GM23248 (cell line): ENCODE measurements at regions not wholly inside any gene's neighbourhood (a gene's known extent, or its start where the extent isn't known, plus 50 kb on each side); places are given as distances from the start of the nearest gene placed in this dataset.

Experiments
- DNase-seq: peaks from one replicate; pipeline ENCODE4 v3.0.0-alpha.2; 2015
- H2AFZ ChIP-seq: fragments of 200-600 bp; sonication (generic); 2 replicates; pipeline ENCODE4 v1.6.1; 2016; ENCODE audit warnings: antibody characterized with exemption
- H3F3A ChIP-seq: fragments of 200-600 bp; sonication (generic); 2 replicates; pipeline ENCODE4 v1.6.1; 2016; ENCODE audit warnings: mild to moderate bottlenecking, antibody characterized with exemption, mixed run types; ENCODE audit not compliant: insufficient read depth
- H3K27ac ChIP-seq: fragments of 200-600 bp; sonication (generic); 2 replicates; pipeline ENCODE4 v1.5.1; 2016; ENCODE audit warnings: mild to moderate bottlenecking
- H3K27me3 ChIP-seq: fragments of 200-600 bp; sonication (generic); replicated peaks from 2 replicates; pipeline ENCODE4 v1.6.1; 2016; ENCODE audit warnings: mild to moderate bottlenecking; ENCODE audit not compliant: insufficient read depth
- H3K36me3 ChIP-seq: fragments of 200-600 bp; sonication (generic); 2 replicates; pipeline ENCODE4 v1.6.1; 2016; ENCODE audit warnings: low read depth, mild to moderate bottlenecking
- H3K4me1 ChIP-seq: fragments of 200-600 bp; sonication (generic); 2 replicates; pipeline ENCODE4 v1.6.1; 2016; ENCODE audit warnings: mild to moderate bottlenecking; ENCODE audit not compliant: insufficient read depth
- H3K4me2 ChIP-seq: fragments of 200-600 bp; sonication (generic); one replicate; pipeline ENCODE4 v1.6.1; 2016; ENCODE audit warnings: mild to moderate bottlenecking; ENCODE audit not compliant: unreplicated experiment
- H3K4me3 ChIP-seq: fragments of 200-600 bp; sonication (generic); 2 replicates; pipeline ENCODE4 v1.5.1; 2016; ENCODE audit warnings: mild to moderate bottlenecking
- H3K79me2 ChIP-seq: fragments of 200-600 bp; sonication (generic); 2 replicates; pipeline ENCODE4 v1.6.1; 2016; ENCODE audit warnings: mild to moderate bottlenecking; ENCODE audit not compliant: insufficient read depth
- H3K9ac ChIP-seq: fragments of 200-600 bp; sonication (generic); 2 replicates; pipeline ENCODE4 v1.6.1; 2016; ENCODE audit warnings: mild to moderate bottlenecking
- H3K9me2 ChIP-seq: fragments of 200-600 bp; sonication (generic); 2 replicates; pipeline ENCODE4 v1.6.1; 2016; ENCODE audit warnings: mixed run types, mild to moderate bottlenecking, moderate library complexity; ENCODE audit not compliant: insufficient read depth
- H3K9me3 ChIP-seq: fragments of 200-600 bp; sonication (generic); one replicate; pipeline ENCODE4 v1.6.1; 2017; ENCODE audit warnings: low read depth
- H4K20me1 ChIP-seq: fragments of 200-600 bp; sonication (generic); 2 replicates; pipeline ENCODE4 v1.6.0; 2016; ENCODE audit not compliant: insufficient read depth
- EZH2 ChIP-seq: fragments of 200-600 bp; sonication (generic); IDR thresholded peaks from 2 replicates; pipeline ENCODE4 v1.6.1; 2018; ENCODE audit warnings: antibody characterized with exemption, mild to moderate bottlenecking; ENCODE audit not compliant: insufficient read depth, poor library complexity, severe bottlenecking
- EZH2phosphoT487 ChIP-seq: fragments of 200-600 bp; sonication (generic); IDR thresholded peaks from 2 replicates; pipeline ENCODE4 v1.6.1; 2018; ENCODE audit warnings: antibody characterized with exemption, moderate library complexity, mild to moderate bottlenecking, low read depth; ENCODE audit not compliant: insufficient read depth
- WGBS, 2 experiments: methylation state at CpG; one replicate each; pipeline ENCODE4 v1.1.6; 2015 to 2017; ENCODE audit warnings: low lambda C conversion rate in 2 of 2, low coverage in 1 of 2; ENCODE audit errors: missing lambda C conversion rate in 2 of 2; 5-methylcytosine and 5-hydroxymethylcytosine counted together
- in situ Hi-C: fragments of 300-500 bp; cut with MboI; formaldehyde crosslinking; loops from 2 replicates; pipeline ENCODE4 v1.15.0; 2020

DNA sequence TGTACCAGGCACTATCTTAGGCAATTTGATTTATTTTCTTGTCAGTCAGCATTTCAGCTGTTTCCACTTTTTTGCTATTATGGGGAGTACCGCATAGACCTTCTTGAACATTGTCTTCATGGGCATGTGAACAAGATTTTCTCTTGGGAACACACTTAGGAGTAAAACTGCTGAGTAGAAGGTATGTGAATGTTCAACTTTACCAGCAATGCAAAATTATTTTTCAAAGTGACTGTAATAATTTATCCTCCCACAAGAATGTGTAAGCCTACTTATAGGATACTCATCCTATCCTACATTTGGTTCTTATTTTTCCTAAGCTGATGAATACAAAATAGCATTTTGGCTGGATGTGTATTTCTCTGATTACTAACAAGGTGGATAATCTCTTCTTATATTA, 132.0 kb upstream of the NAV2 start:
- no peak overlapping the region for H3K4me2 ChIP-seq
- TF ChIP-seq EZH2 (no peak), EZH2phosphoT487 (no peak)
- no peaks in the 10 kb centered on the region for H3K27me3 ChIP-seq
- no peaks in the 10 kb centered on the region for H3K36me3 ChIP-seq
- no peaks in the 10 kb centered on the region for H4K20me1 ChIP-seq
- peaks cover 18% of the 10 kb centered on the region for H3K4me1 ChIP-seq
- no peaks in the 10 kb centered on the region for H3K9me2 ChIP-seq
- H3K27ac ChIP-seq: no peak overlapping the region
- no peaks in the 10 kb centered on the region; the same call in 1 of the 2 replicates for H3K79me2 ChIP-seq
- H3F3A ChIP-seq: peaks cover 22% of the 10 kb centered on the region
- WGBS, 2 experiments: 88 to 97% methylated on average over 1 of the region's 1 CpG
- H3K9ac ChIP-seq: no peak overlapping the region
- in situ Hi-C loops: no loop called here
- H3K9me3 ChIP-seq: no peaks in the 10 kb centered on the region
- no peak overlapping the region for H2AFZ ChIP-seq
- DNase-seq: no peak
- H3K4me3 ChIP-seq: no peak overlapping the region

DNA sequence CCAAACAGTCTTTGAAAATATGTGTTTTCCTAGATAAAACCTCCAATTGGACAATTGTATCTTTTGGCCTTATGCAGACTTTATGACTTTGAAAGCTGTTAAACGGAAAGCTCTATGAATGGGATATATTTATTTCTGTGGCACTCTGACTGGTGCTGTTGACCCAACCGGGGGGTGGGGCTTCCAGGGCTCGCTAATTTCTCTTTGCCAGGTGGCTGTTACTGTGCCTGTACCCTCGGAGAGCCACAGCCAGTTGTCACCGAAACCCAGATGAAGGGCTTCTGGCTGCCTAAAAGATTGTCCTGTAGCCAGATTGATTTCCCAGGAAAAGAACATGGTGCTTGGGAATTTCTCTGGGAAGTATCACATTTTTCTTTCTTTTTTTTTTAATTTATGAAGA, 132.7 kb upstream of the NAV2 start:
- Histone ChIP-seq H3F3A (peaks cover 22% of the 10 kb centered on the region), H4K20me1 (no peaks in the 10 kb centered on the region), H3K9me3 (no peaks in the 10 kb centered on the region), H3K4me3 (no peak overlapping the region), H3K4me1 (peaks cover 18% of the 10 kb centered on the region), H2AFZ (no peak overlapping the region), H3K36me3 (no peaks in the 10 kb centered on the region), H3K79me2 (no peaks in the 10 kb centered on the region; the same call in 1 of the 2 replicates), H3K4me2 (no peak overlapping the region), H3K27me3 (no peaks in the 10 kb centered on the region), H3K9me2 (no peaks in the 10 kb centered on the region), H3K9ac (no peak overlapping the region), H3K27ac (no peak overlapping the region)
- WGBS, 2 experiments: 97 to 99% methylated on average over 5 of the region's 5 CpGs
- in situ Hi-C loops: no loop called here
- TF ChIP-seq EZH2 (no peak), EZH2phosphoT487 (no peak)
- no peak for DNase-seq

DNA sequence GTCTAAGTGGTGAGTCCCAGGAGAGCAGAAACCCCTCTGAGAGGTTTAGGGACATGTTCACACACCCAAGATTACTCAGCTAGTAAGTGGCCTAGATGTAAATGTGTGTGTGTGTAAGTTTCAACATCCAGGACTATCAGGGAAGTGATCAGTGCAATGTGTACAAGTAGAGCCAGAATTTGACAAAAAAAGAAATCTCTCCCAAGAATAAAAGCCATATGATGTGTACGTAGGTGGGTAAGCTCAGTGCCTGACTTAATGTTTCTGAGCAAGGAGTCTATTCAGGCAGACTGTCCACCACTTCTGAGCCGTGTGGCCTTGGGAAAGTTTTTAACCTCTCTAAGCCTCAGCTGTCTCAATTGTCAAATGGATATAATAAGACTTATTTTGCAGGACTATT, 133.8 kb upstream of the NAV2 start:
- no peak overlapping the region for H3K27ac ChIP-seq
- no peak overlapping the region for H3K9ac ChIP-seq
- WGBS, 2 experiments: 62 to 67% methylated on average over 2 of the region's 2 CpGs

DNA sequence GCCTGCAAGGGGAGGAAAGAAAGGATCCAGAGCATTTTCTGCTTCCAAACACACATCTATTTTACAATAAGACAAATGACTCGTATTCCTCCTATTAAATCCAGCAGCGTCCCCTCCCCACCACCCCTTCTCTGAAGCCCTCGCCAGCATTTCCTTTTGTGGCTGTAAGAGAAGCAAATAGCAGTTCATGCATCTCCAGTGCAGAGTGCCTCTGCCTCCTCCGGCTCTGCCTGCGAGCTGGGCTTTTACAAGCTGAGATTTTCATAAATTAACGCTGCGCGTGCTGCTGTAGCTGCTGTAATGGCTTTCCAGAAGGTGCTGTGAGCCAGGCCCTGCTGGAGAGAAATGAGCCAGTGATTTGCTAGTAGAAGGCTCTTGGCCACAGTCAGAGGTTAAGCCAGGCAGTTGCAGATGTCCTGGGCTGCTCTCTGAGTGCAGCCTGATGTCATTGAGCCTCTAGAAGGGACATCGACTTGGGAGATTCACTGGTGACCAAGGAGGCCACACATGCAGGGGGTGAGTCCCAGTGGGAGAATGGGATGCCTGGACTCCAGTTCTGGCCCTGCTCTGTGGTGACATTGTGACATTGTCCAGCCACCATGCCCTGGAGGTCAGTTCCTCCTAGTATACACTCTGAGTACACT, 134.5 kb upstream of the NAV2 start:
- H3K4me3 ChIP-seq: 0 out of 2 replicates have a peak overlapping the region, but pooled peaks have one; percentile 26
- peak overlapping the region; percentile 57 for H3K4me2 ChIP-seq
- WGBS, 2 experiments: 8 to 9% methylated on average over 9 of the region's 9 CpGs

More for the DNA sequence above, 133.8 kb upstream of the NAV2 start:
- H3K9me2 ChIP-seq: no peaks in the 10 kb centered on the region
- H3K4me3 ChIP-seq: no peak overlapping the region
- H3K4me2 ChIP-seq: no peak overlapping the region
- no peak for TF ChIP-seq EZH2
- no peak for TF ChIP-seq EZH2phosphoT487
- peaks cover 18% of the 10 kb centered on the region for H3K4me1 ChIP-seq
- in situ Hi-C loops: no loop called here
- H3K9me3 ChIP-seq: no peaks in the 10 kb centered on the region
- no peaks in the 10 kb centered on the region for H3K36me3 ChIP-seq
- H3F3A ChIP-seq: peaks cover 22% of the 10 kb centered on the region
- H2AFZ ChIP-seq: no peak overlapping the region
- no peaks in the 10 kb centered on the region for H3K27me3 ChIP-seq
- no peak for DNase-seq
- H4K20me1 ChIP-seq: no peaks in the 10 kb centered on the region
- no peaks in the 10 kb centered on the region; the same call in 1 of the 2 replicates for H3K79me2 ChIP-seq

More for the DNA sequence above, 134.5 kb upstream of the NAV2 start:
- Histone ChIP-seq H3K9ac (peak overlapping the region; percentile 55), H3K36me3 (no peaks in the 10 kb centered on the region), H4K20me1 (no peaks in the 10 kb centered on the region), H3F3A (peaks cover 22% of the 10 kb centered on the region), H2AFZ (peak overlapping the region; percentile 72), H3K27ac (peak overlapping the region; percentile 60), H3K9me3 (no peaks in the 10 kb centered on the region), H3K27me3 (no peaks in the 10 kb centered on the region), H3K79me2 (no peaks in the 10 kb centered on the region; the same call in 1 of the 2 replicates), H3K9me2 (no peaks in the 10 kb centered on the region), H3K4me1 (peaks cover 18% of the 10 kb centered on the region)
- in situ Hi-C loops: no loop called here
- TF ChIP-seq EZH2phosphoT487: no peak
- no peak for TF ChIP-seq EZH2
- DNase-seq: peak; percentile 67
